Heart left ventricle (tissue), 16 donors: ENCODE measurements at regions not wholly inside any gene's neighbourhood (a gene's known extent, or its start where the extent isn't known, plus 50 kb on each side); places are given as distances from the start of the nearest gene placed in this dataset.

Experiments
- ATAC-seq, 4 donors: fragments of 200-7000 bp; cut with Tn5 transposase; one replicate each; pipeline ENCODE4 v1.9.1; 2020 to 2022; ENCODE audit warnings: moderate library complexity in 4 of 4, mild to moderate bottlenecking in 3 of 4, moderate number of reproducible peaks in 1 of 4
- DNase-seq, 5 donors: peaks; one replicate each; pipeline ENCODE4 v3.0.0-alpha.2; 2020
- H3K27ac ChIP-seq, 12 donors: fragments of 200-600 bp; sonication (generic) in 4 of 12; one replicate each; pipeline versions ENCODE4 v1.5.0 to v1.8.0; 2016 to 2022; ENCODE audit warnings: mild to moderate bottlenecking in 2 of 12
- H3K27me3 ChIP-seq, 9 donors: fragments of 200-600 bp; sonication (generic) in 2 of 9; one replicate each; pipeline versions ENCODE4 v1.5.1 to v1.8.0; 2016 to 2022; ENCODE audit warnings: mild to moderate bottlenecking in 3 of 9
- H3K36me3 ChIP-seq, 9 donors: fragments of 200-600 bp; sonication (generic) in 2 of 9; one replicate each; pipeline versions ENCODE4 v1.5.0 to v1.8.0; 2018 to 2022; ENCODE audit warnings: mild to moderate bottlenecking in 2 of 9
- H3K4me1 ChIP-seq, 12 donors: fragments of 200-600 bp; sonication (generic) in 4 of 12; one replicate each; pipeline versions ENCODE4 v1.5.0 to v1.8.0; 2016 to 2022; ENCODE audit warnings: mild to moderate bottlenecking in 3 of 12
- H3K4me3 ChIP-seq, 12 donors: fragments of 200-600 bp; sonication (generic) in 4 of 12; one replicate each; pipeline versions ENCODE4 v1.5.0 to v1.8.0; 2017 to 2022; ENCODE audit warnings: mild to moderate bottlenecking in 9 of 12, moderate library complexity in 4 of 12
- H3K9me3 ChIP-seq, 12 donors: fragments of 200-600 bp; sonication (generic) in 4 of 12; one replicate each; pipeline versions ENCODE4 v1.5.0 to v1.8.0; 2016 to 2022; ENCODE audit warnings: mild to moderate bottlenecking in 1 of 12
- POLR2A ChIP-seq, 2 donors: fragments of 450-650 bp; IDR thresholded peaks; one replicate each; pipeline ENCODE4 v1.6.1; 2017; ENCODE audit warnings: antibody characterized with exemption in 2 of 2, mild to moderate bottlenecking in 2 of 2, moderate library complexity in 2 of 2
- WGBS, 4 donors: extraction: QIAGEN DNeasy Blood & Tissue Kit in 2 of 4; methylation state at CpG; one replicate each; pipeline versions ENCODE4 v1.1.5 to v1.1.7; 2013 to 2018; 5-methylcytosine and 5-hydroxymethylcytosine counted together
- intact Hi-C, 10 donors: fragments of 100-400 bp; cut with DNase I; formaldehyde crosslinking; loops; one replicate each; pipeline versions ENCODE4 v1.11.1 to v1.14.2; 2022
- TF ChIP-seq, protein P1 (sequence below), 12 donors: fragments of 200-600 bp; sonication (generic) in 4 of 12; IDR thresholded peaks; one replicate each; pipeline versions ENCODE4 v1.5.0 to v1.8.0; 2018 to 2022; ENCODE audit warnings: antibody characterized with exemption in 12 of 12, mild to moderate bottlenecking in 5 of 12
- donor health status: ischemic (EF 13 %, LVEDD 7.1; RV severe dilation, severe dysfunction).
- donor health status: healthy with polysubstance abuse.
- donor health status: DM: no; HTN: yes; CAD: no.
- donor health status: DM: no; HTN: no; CAD: no.
- donor health status: ischemic (EF 25% LVEDD 6.9; RV normal size, moderate dysfunction).
- donor health status: ischemic (EF 25% LVEDD 5.7; RV mildly dilated, moderate dysfunction).
- donor health status: healthy.
- donor health status: DM: yes; HTN: yes; CAD: no.
- donor health status: ischemic (EF 35%, LVEDD 5.7; RV mildly dilated, moderate dysfunction).
- donor health status: nonischemic (EF 11% LVEDD 7.7; RV severe dilation, severe dysfunction).
- donor health status: DM: yes; HTN: yes; CAD: no.
- donor health status: PGD.
- donor health status: ischemic (EF 29% LVEDD 5.4; RV normal size, mild dysfunction).
- donor health status: nonischemic (EF 23%, LVEDD 6.1; RV moderate dilation, normal function).

DNA sequence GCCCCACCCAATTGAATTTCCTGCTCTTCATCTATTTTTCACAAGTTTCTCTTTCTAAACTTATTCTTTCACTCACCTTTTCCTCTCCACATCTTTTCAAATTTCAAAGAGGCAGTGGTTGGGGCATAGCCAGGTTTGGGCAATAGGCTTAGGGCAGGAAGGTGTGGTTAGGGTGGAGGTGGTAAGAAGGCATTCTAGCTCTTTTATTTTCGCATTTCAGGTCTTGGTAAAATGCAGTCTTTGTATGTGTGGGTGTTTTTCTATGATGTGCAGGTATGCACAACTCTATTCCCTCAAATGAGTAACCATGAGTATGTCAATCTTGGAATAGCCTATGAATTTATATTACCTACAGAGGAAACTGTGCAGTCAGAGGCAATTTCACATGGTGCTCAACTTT, 129.8 kb upstream of the IFNE start:
- peaks cover 0 to 8% (median 0%) of the 10 kb centered on the region in 9 donors for H3K27me3 ChIP-seq
- H3K27ac ChIP-seq, result no peak overlapping the region
- WGBS, 4 donors, result 54 to 76% (median 65%) methylated on average over 1 of the region's 1 CpG
- no peaks in the 10 kb centered on the region for H3K9me3 ChIP-seq
- no peaks in the 10 kb centered on the region for H3K36me3 ChIP-seq
- DNase-seq (no peak), ATAC-seq (no peak)
- no peaks in the 10 kb centered on the region for H3K4me1 ChIP-seq
- no peak for TF ChIP-seq POLR2A (IDR thresholded peaks at IDR 0.05)
- TF ChIP-seq, protein P1, sequence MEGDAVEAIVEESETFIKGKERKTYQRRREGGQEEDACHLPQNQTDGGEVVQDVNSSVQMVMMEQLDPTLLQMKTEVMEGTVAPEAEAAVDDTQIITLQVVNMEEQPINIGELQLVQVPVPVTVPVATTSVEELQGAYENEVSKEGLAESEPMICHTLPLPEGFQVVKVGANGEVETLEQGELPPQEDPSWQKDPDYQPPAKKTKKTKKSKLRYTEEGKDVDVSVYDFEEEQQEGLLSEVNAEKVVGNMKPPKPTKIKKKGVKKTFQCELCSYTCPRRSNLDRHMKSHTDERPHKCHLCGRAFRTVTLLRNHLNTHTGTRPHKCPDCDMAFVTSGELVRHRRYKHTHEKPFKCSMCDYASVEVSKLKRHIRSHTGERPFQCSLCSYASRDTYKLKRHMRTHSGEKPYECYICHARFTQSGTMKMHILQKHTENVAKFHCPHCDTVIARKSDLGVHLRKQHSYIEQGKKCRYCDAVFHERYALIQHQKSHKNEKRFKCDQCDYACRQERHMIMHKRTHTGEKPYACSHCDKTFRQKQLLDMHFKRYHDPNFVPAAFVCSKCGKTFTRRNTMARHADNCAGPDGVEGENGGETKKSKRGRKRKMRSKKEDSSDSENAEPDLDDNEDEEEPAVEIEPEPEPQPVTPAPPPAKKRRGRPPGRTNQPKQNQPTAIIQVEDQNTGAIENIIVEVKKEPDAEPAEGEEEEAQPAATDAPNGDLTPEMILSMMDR (IDR thresholded peaks at IDR 0.05), result no peak
- intact Hi-C loops, result no loop called here
- H3K4me3 ChIP-seq, result no peak overlapping the region

DNA sequence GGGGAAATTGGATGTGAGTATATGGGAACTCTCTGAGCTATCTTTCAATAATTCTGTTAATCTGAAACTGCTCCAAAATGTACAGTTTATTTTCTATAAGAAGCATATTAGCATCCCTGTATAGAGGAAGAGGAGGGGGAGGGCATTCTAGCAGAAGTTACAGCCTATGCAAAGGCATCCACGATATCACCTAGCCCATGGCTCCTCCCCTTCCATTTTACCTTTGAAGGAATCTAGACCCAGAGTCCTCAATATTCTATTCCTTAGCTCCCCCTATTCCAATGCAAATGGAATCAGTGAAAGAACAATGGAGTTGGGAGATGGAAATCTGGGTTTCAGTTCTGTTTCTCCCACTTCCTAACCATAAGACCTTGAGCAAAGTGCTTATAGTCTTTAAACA, 132.9 kb upstream of the IFNE start:
- ATAC-seq (no peak), DNase-seq (no peak)
- TF ChIP-seq POLR2A (IDR thresholded peaks at IDR 0.05), result no peak
- TF ChIP-seq, protein P1 (IDR thresholded peaks at IDR 0.05), result no peak
- Histone ChIP-seq H3K36me3 (no peaks in the 10 kb centered on the region), H3K27me3 (peaks cover 0 to 15% (median 0%) of the 10 kb centered on the region in 9 donors), H3K4me3 (no peak overlapping the region), H3K4me1 (no peaks in the 10 kb centered on the region), H3K27ac (no peak overlapping the region), H3K9me3 (no peaks in the 10 kb centered on the region)
- WGBS, 4 donors, result 27 to 42% (median 38%) methylated on average over 1 of the region's 1 CpG
- intact Hi-C loops, result no loop called here

DNA sequence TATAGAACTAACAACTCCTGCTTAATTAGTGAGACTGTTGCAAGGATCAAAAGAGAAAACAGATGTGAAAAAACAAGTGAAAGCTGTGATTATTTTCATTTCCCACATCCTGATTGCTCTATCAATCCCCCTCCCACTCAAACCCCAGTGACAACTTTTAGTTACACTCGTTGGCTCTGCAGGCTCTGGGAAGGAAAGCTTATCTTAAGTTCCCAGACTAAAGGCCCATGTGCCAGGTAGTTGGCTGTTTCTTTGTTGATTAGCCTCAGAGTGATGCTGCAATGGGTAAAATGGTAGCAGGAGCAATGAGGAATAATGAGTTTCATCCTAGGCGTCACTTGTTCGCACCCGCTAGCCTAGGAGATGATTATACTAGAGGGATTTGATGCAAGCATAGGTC, 133.3 kb upstream of the IFNE start:
- 66 to 75% (median 68%) methylated on average over 4 of the region's 4 CpGs for WGBS, 4 donors
- no peak for TF ChIP-seq POLR2A (IDR thresholded peaks at IDR 0.05)
- TF ChIP-seq, protein P1 (IDR thresholded peaks at IDR 0.05), result no peak
- intact Hi-C loops, result no loop called here
- H3K36me3 ChIP-seq, result no peaks in the 10 kb centered on the region
- peaks cover 0 to 15% (median 0%) of the 10 kb centered on the region in 9 donors for H3K27me3 ChIP-seq
- ATAC-seq (no peak), DNase-seq (no peak)
- no peaks in the 10 kb centered on the region for H3K4me1 ChIP-seq
- no peaks in the 10 kb centered on the region for H3K9me3 ChIP-seq
- H3K27ac ChIP-seq, result no peak overlapping the region
- H3K4me3 ChIP-seq, result no peak overlapping the region

DNA sequence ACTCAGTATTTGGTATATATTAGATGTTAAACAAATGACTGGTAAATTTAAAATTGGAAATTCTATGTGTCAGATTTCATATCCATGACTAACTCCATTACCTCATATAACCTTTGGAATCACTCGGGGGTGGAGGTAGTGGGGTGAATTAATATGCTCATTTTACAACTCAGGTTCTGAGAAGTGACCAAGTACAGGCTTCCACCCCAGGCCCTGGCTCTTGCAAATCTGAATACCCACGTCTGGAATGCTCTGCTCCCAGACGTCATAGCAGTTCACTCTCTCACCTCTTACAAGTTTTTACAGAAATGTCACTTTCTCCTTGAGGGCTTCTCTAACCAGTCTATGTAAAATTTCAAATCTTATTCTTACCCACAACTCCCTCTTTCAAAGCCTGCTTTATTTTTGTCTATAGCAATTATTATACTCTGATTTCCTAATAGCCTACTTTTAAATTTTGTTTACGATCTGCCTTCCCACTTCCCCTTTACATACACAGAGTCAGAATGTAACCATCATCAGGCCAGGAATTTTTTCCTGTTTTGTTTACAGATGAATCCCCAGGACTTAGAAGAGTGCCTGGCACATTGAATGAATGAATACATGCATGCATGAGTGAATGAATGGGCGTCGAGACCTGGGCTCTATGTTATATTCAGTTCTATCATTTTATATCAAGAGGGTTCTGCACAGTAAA, 134.1 kb upstream of the IFNE start:
- DNase-seq, result no peak
- ATAC-seq, result no peak
- Histone ChIP-seq H3K27ac (no peak overlapping the region), H3K4me3 (no peak overlapping the region), H3K36me3 (no peaks in the 10 kb centered on the region), H3K9me3 (no peaks in the 10 kb centered on the region), H3K27me3 (peaks cover 0 to 15% (median 0%) of the 10 kb centered on the region in 9 donors), H3K4me1 (no peaks in the 10 kb centered on the region)
- 67 to 74% (median 69%) methylated on average over 6 of the region's 6 CpGs for WGBS, 4 donors
- TF ChIP-seq, protein P1 (IDR thresholded peaks at IDR 0.05), result no peak
- TF ChIP-seq POLR2A (IDR thresholded peaks at IDR 0.05), result no peak
- intact Hi-C loops, result no loop called here
